Hepatic stellate cell (primary cell): ENCODE measurements at regions not wholly inside any gene's neighbourhood (a gene's known extent, or its start where the extent isn't known, plus 50 kb on each side); places are given as distances from the start of the nearest gene placed in this dataset.

Source experiments
- DNase-seq: peaks from one replicate; pipeline ENCODE4 v3.0.0; 2011; ENCODE audit warnings: low spot score

DNA sequence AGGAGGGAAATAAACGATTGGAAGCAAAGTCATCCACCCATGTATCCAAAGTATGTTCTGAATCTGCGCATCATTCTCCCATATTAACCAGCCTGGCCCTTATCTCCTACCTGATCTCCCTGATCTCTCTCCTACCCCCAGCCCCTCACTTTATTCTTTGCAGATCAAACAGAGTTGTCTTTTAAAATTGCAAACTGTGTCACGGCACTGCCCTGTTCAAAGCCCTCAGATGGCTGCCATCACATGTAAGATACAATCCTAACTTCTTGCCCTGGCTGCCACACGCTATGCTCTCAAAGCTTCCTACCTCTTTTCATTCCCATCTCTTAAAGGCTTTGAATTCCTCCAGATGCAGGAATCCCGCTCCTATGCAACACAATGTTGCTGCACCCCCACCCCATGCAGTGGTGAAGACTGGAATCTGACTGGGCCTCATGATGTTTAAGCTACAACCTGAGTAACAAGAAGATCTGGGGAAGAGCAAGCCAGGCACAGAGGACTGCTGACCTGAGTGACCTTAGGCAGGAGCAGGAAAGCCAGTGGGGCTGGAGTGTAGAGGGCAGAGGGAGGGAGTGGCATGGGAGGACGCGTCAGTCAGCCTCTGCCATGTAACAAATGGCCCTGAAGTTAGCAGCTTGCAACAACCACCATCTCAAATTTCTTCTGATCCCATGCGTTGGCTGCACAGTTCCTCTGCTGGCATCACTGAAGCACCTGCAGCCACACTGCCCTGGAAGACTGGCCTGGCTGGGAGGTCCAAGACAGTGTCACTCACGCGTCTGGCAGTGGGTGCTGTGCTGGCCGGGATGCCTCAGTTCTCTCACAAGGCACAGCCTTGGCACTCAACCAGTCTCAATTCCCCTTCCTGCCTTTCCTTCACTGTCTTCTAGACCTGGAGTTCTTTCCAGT lies 382.8 kb downstream of the BCL11B start:
- DNase-seq, result no peak

DNA sequence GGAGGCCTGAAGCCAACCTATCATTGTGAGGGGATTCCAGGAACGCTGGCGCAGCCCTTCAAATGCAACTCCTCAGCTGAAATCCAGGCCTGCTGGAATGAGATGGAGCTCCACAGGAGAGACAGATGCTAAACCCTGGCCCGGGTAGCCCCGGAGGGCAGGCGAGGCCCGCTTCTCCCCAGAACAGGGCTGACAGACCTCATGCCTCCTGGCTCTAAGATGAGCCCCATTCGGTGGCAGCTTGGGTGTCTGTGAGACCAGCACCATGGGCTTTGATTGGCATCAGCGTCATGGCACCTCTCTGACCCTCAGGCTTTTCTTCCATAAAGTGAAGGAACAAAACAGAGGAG lies 382.2 kb downstream of the BCL11B start:
- no peak for DNase-seq

DNA sequence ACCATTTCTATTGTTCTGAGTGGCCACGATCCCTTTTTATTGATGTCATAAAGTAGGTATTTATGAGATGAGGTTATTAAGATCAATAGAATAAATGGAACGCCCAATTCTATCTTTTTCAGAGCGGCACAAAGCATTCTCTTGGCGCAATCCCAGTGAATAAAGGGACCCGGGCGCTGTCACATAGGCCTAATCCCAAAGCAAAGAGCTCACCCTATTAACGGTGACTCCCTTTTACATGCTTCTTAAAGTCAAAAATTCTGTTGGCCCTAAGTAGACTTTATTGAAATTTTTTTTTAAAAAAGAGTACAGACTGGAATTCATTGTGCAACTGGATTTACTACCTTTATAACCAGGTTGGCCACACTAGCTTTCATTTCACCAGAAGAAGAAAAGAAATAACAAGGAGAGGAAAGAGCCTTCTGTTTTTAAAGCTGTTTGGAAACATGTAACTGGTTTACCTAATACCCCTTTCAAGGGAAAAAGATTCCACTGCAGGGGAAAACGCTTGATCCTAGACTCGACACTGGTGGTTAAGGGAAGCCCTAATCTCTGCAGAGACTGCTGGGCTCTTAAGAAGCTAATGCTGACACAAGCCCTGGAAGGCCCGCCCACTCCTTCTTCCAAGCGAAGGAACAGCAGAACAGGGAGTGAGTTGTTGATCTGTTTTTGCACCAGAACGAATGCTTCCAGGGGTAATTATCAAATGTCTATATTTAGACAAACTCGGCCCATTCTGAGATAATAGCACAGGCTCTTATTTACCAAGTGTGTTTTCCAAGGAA lies 381.2 kb downstream of the BCL11B start:
- no peak for DNase-seq

DNA sequence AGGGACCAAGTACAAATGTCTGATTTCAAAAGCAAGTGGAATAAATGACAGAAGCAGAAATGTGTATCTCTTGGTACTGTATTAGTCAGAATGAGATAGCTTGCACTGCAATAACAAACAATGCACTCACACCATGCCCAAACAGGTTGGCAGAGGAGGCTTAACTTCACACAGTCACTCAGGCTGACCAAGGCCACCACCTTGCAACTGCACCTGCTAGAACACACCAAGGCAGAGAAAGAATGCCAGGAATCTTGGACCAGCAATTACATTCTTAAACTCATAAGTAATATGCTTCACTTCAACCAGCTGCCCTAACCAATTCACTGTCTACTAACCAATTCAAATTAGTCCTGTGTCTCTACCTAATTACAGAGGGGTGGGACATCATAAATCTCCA lies 378.3 kb downstream of the BCL11B start:
- DNase-seq, result no peak

DNA sequence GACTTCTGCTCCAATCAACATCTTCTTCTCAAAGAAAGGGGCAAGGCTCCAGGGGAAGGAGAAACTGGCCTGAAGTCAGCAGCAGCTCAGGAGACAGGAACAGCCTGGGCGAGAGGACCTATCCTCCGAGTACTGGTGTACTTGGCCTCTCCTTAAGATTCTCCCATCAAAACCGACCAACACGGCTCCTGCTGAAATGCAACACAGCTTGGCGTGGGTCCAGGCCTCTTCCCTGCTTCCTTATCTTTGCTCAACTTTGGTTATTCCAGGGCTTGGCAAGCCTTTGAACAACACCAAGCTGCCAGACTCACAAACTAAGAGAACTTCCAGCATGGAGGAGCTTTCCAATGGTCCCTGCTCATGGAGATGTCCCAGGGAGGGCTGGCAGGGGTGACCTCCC lies 377.4 kb downstream of the BCL11B start:
- no peak for DNase-seq

DNA sequence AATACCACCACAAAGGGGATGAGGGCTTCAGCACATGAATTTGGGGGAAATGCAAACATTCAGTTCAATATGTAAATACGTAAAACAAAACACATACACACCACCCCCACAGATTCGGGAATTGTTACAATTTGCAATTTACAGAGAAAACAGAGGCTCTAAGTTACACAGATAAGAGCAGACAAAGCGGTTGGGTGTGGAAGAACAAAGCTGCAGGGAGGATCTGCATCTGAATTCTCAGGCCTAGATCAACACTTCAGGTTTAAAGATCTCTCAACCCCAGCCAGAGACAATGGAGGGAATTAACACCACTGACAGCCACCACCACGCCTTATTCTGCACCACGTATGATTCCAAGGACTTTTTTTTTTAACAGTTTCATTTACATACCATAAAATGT lies 375.5 kb downstream of the BCL11B start:
- no peak for DNase-seq

DNA sequence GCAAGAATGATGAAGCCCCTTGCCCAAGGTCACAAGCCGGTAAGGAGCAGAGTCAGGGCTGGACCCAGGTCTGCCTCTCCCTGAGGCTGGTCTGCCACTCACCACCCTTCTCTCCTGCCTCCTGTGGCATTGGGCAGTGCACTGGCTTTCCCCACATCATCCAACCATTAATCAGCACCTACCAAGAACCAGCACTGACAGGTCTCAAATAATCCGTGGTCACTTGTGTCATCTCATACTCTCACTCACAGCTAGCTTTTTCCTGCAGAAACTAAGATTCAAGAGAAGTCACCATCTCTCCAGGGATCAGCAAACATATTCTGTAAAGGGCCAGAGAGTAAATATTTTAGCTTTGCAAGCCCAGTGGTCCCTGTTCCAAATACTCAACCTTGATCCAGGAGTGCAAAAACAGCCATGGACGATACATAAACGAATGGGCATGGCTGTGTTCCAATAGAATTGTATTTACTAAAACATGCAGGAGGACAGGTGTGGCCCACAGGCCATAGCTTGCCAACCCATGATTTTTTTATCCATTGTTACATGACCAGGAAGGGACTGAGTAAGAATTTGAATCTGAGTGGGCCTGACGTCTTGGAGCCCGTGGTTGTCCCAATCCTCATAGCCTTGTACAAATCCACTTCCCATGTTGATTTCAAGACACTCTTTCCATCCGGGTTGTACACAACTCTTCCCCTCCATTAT lies 374.2 kb downstream of the BCL11B start:
- DNase-seq, result no peak

DNA sequence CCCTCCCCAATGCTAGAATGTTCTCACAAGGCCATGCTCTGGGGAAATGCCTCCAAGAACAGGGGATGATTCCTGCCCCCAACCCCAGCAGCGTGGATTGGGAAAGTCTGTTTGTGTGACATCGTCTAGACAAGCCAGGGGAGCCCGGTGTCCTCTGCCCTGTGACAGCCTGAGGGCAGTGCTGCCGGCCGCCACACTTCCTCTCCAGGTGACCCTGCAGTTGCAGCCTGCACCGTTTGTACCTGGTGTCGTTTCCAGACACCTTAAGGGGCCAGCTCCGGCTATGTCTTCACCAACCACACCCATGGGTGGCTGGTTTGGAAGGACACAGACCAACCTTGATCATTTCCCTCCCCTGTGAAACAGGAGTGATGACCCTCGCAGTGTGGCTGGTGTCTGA lies 372.6 kb downstream of the BCL11B start:
- DNase-seq, result no peak

DNA sequence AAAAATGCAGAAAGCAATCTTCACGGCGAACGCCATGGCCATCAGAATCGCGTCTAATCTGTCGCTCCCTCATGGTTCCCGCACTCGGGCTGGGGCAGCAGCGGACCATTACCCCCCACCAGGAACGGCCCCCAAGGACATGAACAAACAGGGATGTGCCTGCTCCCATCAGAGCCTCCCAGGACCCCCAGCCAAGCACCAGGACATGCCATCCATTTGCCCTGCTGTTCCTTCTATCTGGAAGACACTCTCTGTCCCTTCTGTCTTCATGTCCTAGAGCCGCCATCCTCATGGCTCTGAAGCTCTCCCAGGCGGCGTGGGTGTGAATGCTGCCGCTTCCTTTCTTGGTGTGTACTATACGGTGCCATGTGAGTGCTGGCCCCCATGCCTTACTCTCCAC lies 371.8 kb downstream of the BCL11B start:
- DNase-seq, result no peak

DNA sequence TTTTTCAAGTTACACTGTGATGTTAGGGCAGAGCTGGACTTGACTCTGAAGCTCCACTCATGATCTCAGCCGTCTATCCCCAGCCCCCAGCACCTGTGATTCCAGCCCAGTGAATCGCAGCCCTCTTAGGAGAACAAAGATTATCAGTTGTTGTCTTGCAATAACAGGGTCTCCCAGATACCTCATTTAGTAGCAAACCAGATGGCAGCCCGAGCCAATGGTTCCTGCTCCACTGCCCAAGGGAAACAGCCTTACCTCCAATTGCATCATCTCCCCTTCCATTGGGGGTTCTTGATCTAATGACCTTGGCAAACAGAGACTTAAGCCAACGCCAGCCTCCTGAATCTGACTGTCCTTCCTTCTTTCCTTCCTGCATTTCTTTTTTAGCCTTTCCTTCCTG lies 371.2 kb downstream of the BCL11B start:
- DNase-seq, result no peak

DNA sequence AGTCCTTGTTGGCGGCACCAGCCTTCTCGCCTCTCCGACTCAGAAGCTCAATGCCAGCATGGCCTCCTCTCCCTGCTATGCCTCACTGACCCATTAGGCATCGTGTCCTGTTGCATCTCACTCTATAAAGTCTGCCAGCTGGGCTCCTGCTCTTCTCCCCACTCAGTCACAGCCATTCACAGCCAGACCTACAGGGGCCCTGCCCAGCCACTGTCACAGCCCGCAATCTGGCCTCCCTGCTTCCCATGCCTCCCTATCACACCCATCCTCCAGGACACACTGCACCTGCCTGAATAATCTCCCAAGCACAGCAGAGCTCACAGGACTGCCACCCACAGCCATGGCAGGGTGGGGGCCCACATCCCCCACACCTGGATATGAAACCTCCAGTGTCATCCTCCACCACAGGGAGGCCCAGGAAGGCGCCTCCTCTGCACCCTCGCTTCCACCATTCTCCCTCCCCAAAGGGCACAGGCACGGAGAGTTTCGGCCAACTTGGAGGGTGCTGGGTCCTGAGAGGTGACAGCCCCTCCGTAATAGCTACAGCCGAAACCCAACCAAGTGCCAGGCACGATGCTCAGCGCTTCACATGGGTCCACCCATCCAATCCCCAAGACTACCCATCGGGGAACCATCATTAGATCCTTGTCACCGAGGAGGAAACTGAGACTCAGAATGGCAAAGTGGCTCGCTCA lies 370.3 kb downstream of the BCL11B start:
- no peak for DNase-seq

DNA sequence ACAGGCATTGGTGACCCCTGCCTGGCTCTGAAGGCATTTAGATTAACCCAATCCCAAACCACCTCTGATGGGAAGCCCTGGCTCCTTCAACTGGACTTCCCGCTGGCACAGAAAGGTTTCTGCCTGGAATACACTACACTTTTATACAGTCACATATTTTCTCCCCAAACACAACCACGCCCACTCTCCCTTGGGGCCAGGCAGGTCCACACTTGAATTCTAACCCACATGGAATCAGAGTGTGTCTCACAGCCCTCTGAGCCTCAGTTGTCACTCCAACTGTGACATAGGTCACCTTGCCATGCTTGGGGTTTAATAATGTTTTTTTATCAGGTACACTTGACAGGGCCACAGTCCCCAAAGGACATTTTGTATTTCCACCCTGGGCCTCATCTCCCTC lies 368.6 kb downstream of the BCL11B start:
- no peak for DNase-seq

DNA sequence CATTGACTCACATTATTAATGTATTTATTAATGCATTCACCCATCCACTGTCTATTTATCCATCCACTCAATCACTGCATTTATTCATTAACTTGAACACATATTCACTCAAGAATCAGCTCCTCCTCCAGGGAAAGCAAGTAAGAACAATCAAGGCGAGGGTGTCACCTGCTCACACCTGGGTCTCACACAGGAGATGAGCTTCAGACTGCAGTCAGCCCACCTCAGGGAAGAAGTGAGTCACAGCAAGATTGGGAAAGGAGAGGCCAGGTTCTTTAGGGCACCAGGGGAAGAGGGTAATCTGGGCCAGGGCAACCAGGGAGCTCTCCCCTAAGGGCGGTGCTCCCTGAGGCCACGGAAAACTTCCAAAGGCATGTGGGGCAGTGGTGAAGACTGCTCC lies 367.3 kb downstream of the BCL11B start:
- no peak for DNase-seq

DNA sequence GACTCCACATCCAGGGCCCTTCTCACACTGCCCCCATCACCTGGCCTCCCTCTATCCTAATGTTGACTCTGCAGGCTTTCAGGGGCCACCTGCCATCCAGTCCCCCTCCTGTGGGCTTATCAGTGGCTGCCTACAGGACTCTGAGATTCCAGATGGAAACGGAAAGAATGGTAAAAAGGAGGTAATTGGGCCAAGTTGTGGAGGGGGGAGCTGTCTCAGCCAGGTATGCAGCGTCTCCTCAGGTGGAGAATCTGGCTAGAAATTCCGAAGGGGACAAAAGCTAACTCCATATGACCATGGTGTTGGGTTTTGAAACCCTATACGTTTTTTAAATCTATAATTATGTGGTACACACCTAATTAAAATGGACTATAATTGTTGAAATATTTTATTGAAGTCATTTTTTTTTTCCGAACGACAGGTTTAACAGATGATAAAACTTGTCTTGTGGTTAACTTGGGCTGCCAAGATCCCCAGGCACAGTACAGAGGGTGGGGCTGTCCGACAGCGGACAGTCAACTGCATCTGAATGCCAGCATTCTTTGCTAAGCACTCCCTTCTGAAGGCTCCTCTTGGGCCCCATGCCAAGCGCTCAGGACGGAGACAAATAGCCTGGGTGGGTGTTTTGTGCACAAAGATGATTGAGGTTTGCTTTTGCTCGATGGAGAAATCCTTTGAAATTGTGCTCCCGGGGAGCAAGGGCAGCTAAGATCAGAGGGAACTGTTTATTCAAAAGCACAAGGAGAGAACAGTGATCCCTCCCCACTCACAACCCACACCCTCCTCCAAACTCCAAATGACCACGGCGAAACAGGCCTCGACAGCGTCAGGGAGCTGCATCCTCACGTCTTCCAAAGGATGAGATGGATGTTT lies 365.6 kb downstream of the BCL11B start:
- DNase-seq, result no peak

DNA sequence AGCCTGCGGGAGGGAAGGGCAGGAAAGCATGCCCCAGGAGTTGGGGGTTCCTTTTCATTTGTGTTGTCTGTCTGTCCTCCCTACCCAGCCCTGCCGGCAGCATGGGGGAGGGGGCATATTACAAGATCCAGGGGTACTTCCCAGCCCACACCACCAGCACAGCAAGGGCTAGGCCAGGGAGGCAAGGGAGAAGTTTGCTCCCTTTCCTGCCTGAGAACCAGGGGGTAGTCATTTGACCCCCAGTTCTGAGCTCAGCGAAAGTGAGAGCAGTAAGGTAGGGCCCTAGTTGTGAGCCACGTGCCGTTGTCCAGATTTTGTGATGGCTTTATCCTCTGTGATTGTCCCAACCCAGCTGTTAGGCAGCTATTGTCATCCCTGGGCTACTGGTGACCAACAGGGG lies 364.7 kb downstream of the BCL11B start:
- DNase-seq, result no peak

DNA sequence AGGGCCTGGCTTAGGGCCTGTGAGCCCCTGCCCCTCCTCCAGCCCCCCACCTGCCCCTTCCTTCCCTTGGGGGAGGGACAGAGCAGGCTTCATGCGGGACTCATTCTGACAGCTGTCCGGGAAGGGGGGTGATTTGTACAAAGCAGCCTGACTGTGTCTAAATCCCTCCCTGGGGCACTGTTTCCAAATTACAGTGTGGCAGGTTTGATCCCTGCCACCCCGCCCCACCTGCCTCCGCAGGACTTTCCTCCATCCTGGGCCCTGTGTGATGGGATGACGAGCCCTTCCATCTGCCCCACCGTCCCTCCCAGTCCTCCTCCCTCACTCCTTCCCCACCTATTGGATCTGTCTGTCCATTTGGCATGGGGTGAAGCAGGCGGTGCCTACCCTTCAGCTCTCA lies 363.9 kb downstream of the BCL11B start:
- no peak for DNase-seq

DNA sequence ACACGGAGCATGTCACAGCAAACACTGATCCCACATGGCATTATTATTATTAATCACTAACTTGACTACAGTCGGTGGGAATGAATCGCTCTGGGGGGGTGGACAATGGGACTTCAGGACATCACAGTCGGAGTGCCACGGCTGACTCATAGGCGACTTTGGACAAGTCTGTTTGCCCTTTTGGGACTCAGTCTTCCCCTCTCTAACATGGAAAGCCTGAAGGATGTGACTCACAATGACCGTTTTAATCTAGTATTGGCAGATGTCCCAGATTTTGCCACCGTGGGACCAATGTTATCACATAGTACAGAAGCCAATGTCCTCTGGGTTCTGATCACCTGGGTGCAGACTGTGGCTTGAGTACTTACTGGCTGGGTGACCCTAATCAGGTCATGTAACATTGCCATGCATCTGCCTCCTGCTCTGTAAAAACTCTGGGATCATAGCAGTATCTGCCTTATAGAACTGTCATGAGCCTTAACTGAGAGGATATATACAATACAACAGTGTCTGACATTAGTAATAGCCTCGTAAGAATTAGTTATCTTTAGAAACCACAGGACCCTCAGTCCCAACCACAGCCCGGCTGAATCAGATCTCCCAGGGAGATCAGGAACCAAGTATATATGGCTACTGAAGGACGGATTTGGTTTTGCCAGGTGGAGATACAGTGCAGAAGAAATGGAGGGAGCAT lies 362.6 kb downstream of the BCL11B start:
- DNase-seq, result no peak

DNA sequence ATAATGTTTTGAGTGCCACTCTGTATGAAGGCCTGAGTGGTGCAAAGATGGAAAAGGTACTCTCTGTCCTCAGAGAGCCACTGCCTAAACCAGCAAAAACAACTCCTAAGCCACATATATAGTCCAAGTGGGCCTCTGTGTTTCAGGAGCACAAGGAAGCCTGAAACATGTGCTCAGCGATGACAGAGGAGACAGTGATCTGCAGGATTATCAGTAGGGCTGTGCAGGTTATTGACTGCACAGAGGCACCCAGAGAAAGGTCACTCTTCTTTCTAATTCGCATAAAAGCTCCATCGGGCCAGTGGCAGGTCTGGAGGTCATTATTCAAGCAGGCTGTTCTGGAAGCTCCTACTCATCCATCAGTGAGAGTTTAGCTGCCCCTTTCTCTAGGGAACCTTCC lies 361.9 kb downstream of the BCL11B start:
- no peak for DNase-seq

DNA sequence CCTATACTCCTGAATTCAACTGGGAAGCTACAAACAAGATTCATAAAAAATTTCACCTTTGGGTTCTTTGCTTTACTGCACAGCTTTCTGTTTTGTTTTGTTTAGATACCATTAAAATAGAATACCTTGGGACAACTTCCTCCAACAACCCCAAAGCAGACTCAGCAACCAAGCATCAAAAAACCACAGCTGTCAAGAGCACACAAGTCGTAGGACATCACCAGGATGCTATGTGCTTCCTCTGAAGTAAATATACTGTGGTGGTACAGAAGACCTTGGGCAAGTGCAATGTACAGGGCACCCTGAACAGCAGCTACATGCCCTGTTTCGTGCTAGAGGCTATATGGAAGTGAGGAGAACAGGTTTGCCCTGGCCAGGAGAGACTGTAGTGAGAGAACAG lies 359.3 kb downstream of the BCL11B start:
- no peak for DNase-seq

DNA sequence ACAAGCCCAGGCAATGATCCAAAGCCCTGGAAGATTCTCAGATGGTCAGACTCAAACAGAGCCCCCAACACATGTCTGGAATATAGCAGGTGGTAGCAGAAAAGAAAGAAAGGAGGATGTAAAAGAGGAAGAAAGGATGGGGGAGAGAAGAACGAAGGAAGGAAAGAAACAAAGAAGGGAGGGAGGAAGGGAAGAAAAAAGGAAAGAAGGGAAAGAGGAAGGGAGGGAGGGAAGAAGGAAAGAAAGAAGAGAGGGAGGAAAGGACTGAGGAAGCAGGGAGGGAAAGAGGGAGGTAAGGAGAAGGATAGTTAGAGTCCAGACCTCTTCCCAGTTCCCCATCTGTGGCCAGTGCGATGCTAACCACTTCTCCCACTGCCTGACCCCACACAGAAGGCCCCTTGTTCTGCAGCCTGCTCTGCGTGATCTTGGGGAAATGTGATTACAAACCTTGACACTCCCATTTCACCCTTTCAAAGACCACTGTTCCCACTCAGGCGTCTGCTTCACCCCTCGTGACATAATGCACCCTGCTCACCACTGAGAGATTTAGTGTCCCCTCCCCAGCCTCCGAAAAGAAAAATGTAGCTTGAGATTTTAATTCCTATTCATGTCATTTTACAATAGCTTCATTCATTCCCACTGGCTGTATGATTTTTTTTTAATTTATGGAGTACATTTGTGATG lies 357.9 kb downstream of the BCL11B start:
- no peak for DNase-seq
